Suprapubic skin (tissue), 3 donors: ENCODE measurements at regions not wholly inside any gene's neighbourhood (a gene's known extent, or its start where the extent isn't known, plus 50 kb on each side); places are given as distances from the start of the nearest gene placed in this dataset.
"Not testable (repeated sequence)": the region's sequence is repeated elsewhere in the genome, so short reads cannot be mapped to it uniquely, and the experiment has no call there.

Source experiments
- EP300 ChIP-seq: sonication (generic); formaldehyde crosslinking; IDR thresholded peaks from one replicate; pipeline ENCODE4 v1.6.1; 2017; ENCODE audit warnings: antibody characterized with exemption
- POLR2A ChIP-seq, 2 donors: fragments of 450-650 bp; IDR thresholded peaks; one replicate each; pipeline ENCODE4 v1.6.1; 2017; ENCODE audit warnings: antibody characterized with exemption in 2 of 2, mild to moderate bottlenecking in 2 of 2, moderate library complexity in 2 of 2
- TF ChIP-seq, protein P1 (sequence below), 2 donors: fragments of 200-600 bp in 1 of 2; fragments of 450-650 bp in 1 of 2; sonication (generic) in 1 of 2; IDR thresholded peaks; one replicate each; pipeline ENCODE4 v1.5.1; 2016 to 2019; ENCODE audit warnings: antibody characterized with exemption in 2 of 2, mild to moderate bottlenecking in 1 of 2, moderate library complexity in 1 of 2

DNA sequence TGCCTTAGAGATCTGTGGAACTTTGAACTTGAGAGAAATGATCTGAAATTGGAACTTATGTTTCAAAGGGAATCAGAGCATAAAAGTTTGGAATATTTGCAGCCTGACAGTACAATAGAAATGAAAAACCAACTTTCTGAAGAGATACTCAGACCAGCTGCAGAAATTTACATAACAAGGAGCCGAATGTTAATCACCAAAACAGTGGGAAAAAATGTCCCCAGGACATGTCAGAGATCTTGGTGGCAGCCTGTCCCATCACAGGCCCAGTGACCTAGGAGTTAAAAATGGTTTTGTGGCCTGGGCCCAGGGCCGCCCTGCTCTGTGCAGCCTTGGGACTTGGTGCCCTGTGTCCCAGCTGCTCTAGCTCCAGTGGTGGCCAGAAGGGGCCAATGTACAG is 88.2 kb upstream of the ADORA2B start:
- not testable (repeated sequence) for TF ChIP-seq EP300; POLR2A (IDR thresholded peaks at IDR 0.05)
- TF ChIP-seq, protein P1, sequence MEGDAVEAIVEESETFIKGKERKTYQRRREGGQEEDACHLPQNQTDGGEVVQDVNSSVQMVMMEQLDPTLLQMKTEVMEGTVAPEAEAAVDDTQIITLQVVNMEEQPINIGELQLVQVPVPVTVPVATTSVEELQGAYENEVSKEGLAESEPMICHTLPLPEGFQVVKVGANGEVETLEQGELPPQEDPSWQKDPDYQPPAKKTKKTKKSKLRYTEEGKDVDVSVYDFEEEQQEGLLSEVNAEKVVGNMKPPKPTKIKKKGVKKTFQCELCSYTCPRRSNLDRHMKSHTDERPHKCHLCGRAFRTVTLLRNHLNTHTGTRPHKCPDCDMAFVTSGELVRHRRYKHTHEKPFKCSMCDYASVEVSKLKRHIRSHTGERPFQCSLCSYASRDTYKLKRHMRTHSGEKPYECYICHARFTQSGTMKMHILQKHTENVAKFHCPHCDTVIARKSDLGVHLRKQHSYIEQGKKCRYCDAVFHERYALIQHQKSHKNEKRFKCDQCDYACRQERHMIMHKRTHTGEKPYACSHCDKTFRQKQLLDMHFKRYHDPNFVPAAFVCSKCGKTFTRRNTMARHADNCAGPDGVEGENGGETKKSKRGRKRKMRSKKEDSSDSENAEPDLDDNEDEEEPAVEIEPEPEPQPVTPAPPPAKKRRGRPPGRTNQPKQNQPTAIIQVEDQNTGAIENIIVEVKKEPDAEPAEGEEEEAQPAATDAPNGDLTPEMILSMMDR (IDR thresholded peaks at IDR 0.05): not testable (repeated sequence)
